ENCODE measurements at regions not wholly inside any gene's neighbourhood (a gene's known extent, or its start where the extent isn't known, plus 50 kb on each side); places are given as distances from the start of the nearest gene placed in this dataset.

- no peak for DNase-seq (ENCODE audit: low read depth in 1 of 2, low spot score in 1 of 2)
- Histone ChIP-seq H3K4me3 (no peak overlapping the region), H3K27me3 (no peaks in the 10 kb centered on the region), H3K9me3 (ENCODE audit: low read depth) (no peaks in the 10 kb centered on the region), H3K27ac (no peak overlapping the region), H3K36me3 (no peaks in the 10 kb centered on the region), H3K4me1 (ENCODE audit: low read depth) (no peaks in the 10 kb centered on the region)
- TF ChIP-seq, protein P1, sequence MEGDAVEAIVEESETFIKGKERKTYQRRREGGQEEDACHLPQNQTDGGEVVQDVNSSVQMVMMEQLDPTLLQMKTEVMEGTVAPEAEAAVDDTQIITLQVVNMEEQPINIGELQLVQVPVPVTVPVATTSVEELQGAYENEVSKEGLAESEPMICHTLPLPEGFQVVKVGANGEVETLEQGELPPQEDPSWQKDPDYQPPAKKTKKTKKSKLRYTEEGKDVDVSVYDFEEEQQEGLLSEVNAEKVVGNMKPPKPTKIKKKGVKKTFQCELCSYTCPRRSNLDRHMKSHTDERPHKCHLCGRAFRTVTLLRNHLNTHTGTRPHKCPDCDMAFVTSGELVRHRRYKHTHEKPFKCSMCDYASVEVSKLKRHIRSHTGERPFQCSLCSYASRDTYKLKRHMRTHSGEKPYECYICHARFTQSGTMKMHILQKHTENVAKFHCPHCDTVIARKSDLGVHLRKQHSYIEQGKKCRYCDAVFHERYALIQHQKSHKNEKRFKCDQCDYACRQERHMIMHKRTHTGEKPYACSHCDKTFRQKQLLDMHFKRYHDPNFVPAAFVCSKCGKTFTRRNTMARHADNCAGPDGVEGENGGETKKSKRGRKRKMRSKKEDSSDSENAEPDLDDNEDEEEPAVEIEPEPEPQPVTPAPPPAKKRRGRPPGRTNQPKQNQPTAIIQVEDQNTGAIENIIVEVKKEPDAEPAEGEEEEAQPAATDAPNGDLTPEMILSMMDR (IDR thresholded peaks at IDR 0.05; ENCODE audit: low read depth, low read length), result no peak
These were observed 361.7 kb downstream of the DMRT2 start for GRCh38 chr9:1411826-1412225.

GRCh38 chr9:1414711-1415131 is 364.6 kb downstream of the DMRT2 start:
- H3K27me3 ChIP-seq, result no peaks in the 10 kb centered on the region
- TF ChIP-seq, protein P1 (IDR thresholded peaks at IDR 0.05; ENCODE audit: low read depth, low read length), result no peak
- H3K9me3 ChIP-seq (ENCODE audit: low read depth), result no peaks in the 10 kb centered on the region
- no peak for DNase-seq (ENCODE audit: low read depth in 1 of 2, low spot score in 1 of 2)
- H3K4me1 ChIP-seq (ENCODE audit: low read depth), result no peaks in the 10 kb centered on the region
- H3K27ac ChIP-seq, result no peak overlapping the region
- no peaks in the 10 kb centered on the region for H3K36me3 ChIP-seq
- H3K4me3 ChIP-seq, result no peak overlapping the region

GRCh38 chr9:1415146-1415545 is 365.0 kb downstream of the DMRT2 start:
- no peak overlapping the region for H3K4me3 ChIP-seq
- H3K9me3 ChIP-seq (ENCODE audit: low read depth), result no peaks in the 10 kb centered on the region
- no peak for DNase-seq (ENCODE audit: low read depth in 1 of 2, low spot score in 1 of 2)
- no peaks in the 10 kb centered on the region for H3K36me3 ChIP-seq
- no peak overlapping the region for H3K27ac ChIP-seq
- no peaks in the 10 kb centered on the region for H3K4me1 ChIP-seq (ENCODE audit: low read depth)
- H3K27me3 ChIP-seq, result no peaks in the 10 kb centered on the region
- TF ChIP-seq, protein P1 (IDR thresholded peaks at IDR 0.05; ENCODE audit: low read depth, low read length), result no peak

DNA sequence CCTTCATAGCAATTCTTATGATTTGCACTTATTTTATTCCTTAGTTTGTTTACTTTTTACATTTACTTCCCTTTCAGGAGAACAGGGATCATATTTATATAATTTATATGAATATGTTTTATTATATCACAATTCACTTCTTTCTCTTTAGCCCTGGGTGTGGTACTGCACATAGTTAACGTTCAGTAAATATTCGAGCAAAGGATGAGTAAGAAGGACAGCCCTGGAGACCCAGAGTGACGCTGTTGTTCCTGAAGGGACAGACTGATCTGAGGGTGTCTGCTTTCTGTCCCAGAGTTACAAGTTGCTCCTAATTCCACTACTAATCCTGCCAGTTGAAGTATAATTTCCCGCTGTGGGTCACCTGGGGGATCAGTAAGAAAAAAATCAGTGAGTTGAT is 366.1 kb downstream of the DMRT2 start:
- Histone ChIP-seq H3K27ac (no peak overlapping the region), H3K4me1 (ENCODE audit: low read depth) (no peaks in the 10 kb centered on the region), H3K4me3 (no peak overlapping the region), H3K27me3 (no peaks in the 10 kb centered on the region), H3K9me3 (ENCODE audit: low read depth) (no peaks in the 10 kb centered on the region), H3K36me3 (no peaks in the 10 kb centered on the region)
- DNase-seq (ENCODE audit: low read depth in 1 of 2, low spot score in 1 of 2), result no peak
- TF ChIP-seq, protein P1 (IDR thresholded peaks at IDR 0.05; ENCODE audit: low read depth, low read length), result no peak

- H3K27ac ChIP-seq, result no peak overlapping the region
- no peaks in the 10 kb centered on the region for H3K27me3 ChIP-seq
- H3K4me3 ChIP-seq, result no peak overlapping the region
- H3K9me3 ChIP-seq (ENCODE audit: low read depth), result no peaks in the 10 kb centered on the region
- H3K4me1 ChIP-seq (ENCODE audit: low read depth), result no peaks in the 10 kb centered on the region
- no peaks in the 10 kb centered on the region for H3K36me3 ChIP-seq
- no peak for DNase-seq (ENCODE audit: low read depth in 1 of 2, low spot score in 1 of 2)
- TF ChIP-seq, protein P1 (IDR thresholded peaks at IDR 0.05; ENCODE audit: low read depth, low read length), result no peak
These were observed 371.3 kb downstream of the DMRT2 start for GRCh38 chr9:1421436-1421835.

DNA sequence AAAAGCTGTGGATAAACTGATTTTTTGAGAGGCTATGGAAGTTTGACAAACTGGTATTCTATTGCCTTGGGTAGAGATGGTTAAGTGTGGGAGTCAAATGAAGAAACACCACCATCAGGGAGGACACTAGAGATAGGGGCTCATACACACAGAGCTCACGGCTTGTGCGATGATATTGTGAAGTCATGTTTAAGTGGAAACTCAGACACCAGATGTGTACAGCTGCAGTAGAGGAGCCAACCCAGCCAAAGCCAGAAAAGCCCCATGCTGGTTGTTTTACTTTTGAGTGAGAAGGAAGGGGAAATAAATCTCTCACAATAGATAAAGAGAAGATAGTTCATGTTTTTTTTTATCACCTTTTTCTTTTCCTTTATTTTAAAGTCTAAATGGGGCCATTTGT is 377.7 kb downstream of the DMRT2 start:
- no peak overlapping the region for H3K4me3 ChIP-seq
- H3K27ac ChIP-seq, result no peak overlapping the region
- H3K4me1 ChIP-seq (ENCODE audit: low read depth), result no peaks in the 10 kb centered on the region
- DNase-seq (ENCODE audit: low read depth in 1 of 2, low spot score in 1 of 2), result no peak
- H3K9me3 ChIP-seq (ENCODE audit: low read depth), result no peaks in the 10 kb centered on the region
- TF ChIP-seq, protein P1 (IDR thresholded peaks at IDR 0.05; ENCODE audit: low read depth, low read length), result no peak
- H3K36me3 ChIP-seq, result no peaks in the 10 kb centered on the region
- no peaks in the 10 kb centered on the region for H3K27me3 ChIP-seq
